NCI-H1694 (cell line): ENCODE measurements at regions not wholly inside any gene's neighbourhood (a gene's known extent, or its start where the extent isn't known, plus 50 kb on each side); places are given as distances from the start of the nearest gene placed in this dataset.
"Not testable (repeated sequence)": the region's sequence is repeated elsewhere in the genome, so short reads cannot be mapped to it uniquely, and the experiment has no call there.

Source experiments
- DNase-seq: peaks from one replicate; lab custom pipeline; 2025; lab: John Stamatoyannopoulos, UW

DNA sequence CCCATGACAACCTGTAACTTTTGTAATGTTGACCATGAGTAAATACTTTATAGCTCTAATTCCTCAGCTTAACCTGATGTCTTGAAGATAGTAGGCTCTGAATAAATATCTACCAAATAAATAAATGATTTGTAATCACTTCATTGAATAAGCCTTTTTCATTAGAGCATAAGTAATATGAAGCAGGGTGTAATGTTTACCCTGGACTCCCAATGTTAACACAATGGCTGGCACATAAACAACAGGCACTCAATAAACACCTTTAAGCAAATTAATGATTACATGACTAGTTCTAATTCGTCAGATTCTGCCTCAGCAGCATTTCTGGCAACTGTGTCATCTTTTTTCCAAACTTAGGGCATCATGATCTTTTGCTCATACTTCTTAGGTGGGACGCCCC, 396.3 kb downstream of the LIG4 start:
- no peak for DNase-seq

DNA sequence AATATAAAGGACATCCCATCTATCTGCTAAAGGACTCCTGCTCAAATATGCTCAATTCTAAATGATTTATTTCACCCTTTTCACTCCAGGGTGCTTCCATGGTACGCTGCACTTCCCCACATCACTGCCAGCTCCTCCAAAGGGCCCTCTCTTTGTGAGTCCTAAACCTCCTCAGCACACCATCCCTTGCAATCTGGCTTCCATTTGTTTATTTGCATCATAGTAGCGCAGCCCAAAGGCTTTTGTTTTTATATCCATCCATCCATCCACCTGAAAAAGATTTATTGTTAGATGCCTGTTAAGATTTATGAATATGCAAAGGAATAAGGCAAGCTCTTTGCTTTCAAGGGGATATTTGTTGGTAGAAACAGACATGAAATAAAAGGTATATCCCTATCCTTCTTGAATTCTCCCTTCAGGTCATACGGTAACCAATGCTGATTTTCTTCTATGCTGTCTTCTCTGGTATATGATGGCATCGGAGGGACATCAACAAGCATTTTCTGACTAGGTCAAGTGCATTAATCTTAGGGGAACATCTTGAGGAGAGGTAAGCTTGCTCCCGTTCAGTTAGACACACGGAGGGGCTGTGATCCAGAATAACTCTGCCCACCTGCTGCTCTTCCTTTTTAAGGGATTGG, 397.6 kb downstream of the LIG4 start:
- no peak for DNase-seq

DNA sequence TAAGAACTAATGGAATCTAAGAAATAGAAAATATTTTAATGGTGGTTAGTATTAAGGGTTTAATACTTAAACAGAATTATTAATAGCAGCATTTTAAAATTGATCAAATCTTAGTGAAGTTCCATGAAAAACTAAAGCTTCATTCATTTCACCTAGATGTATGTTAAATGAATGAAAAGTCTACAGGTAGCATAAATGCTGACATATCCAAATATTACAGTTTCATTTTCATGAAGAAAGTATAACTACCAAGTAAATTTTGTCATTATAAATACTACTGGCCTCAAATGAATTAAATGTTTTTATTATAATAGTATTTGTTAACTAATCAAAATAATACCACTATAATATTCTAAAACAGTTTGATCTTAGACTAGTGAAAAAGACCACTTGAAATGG, 403.3 kb downstream of the LIG4 start:
- DNase-seq, result no peak

GRCh38 chr13:107811233-107812013, 403.9 kb downstream of the LIG4 start:
- no peak for DNase-seq

DNA sequence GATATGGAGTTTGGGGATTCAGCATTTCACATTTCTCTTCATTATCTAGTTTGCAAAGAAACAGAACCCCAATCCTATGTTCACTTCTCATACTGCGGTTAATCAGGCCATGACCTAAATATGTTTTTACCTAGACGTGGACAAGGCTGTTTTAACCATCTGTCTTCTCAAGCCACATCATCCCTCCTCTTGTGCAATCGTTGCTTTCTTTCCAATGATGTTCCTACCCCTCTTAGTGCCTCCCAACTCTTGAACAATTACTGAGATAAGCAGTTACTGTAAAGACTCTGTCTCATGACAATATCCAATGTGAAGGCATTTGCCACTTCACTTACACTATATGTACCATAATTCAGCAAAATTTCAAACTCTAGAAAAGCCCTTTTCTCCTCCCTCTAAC, 406.2 kb downstream of the LIG4 start:
- no peak for DNase-seq

DNA sequence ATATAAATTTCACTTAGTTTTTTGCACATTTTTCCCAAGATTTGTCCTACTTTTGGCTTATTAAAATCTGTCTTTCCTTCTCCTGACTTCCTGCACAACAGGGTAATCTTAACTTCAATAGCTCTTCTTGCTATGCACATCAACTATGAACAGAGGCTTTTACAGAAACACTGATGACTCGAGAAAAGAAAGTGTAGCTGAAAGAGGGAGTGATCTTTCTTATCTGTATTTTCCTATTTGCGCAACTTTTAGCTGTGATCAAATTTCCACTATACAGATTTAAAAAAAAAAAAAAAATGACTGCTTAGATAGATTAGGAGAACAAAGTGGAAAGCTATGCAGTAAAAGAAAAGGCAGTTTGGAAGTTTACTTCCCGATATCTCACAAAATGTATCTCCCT, 406.9 kb downstream of the LIG4 start:
- DNase-seq, result no peak

GRCh38 chr13:107807306-107808073, 407.8 kb downstream of the LIG4 start:
- DNase-seq, result peak; percentile 14

GRCh38 chr13:107806726-107807125, 408.6 kb downstream of the LIG4 start:
- no peak for DNase-seq

DNA sequence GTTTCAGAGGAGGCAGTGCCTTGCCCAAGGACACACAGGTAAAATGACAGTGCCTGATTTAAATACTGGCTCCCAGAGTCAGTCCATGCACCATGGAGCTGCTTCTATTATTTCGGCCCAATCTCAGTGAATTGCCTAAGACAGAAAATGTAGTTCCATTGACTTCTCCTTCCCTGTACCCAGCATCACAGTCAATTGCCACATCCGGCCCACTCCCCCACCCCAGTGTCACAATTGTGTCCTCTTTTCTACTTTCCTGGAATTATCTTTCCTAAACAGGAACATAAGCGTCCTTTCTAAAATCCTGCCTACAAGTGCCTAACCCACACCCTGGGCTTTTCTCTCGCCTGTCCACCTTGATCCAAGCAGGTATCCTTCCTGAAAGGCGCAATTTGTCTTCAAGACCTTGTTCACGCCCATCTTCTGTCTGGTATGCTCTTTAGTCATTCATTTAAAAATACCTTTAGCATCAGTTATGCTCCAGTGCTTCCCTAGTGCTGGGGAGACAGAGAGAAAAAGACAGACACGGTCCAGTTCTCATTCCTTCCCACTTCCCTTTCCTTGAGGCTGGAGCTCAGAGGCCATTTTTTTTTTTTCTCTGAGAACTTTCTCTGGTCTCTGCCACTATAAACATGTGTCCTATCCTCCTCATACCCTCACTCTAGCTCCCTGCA, 411.4 kb downstream of the LIG4 start:
- no peak for DNase-seq

- DNase-seq, result no peak
Observed at GRCh38 chr13:107801621-107802020, 413.7 kb downstream of the LIG4 start.

DNA sequence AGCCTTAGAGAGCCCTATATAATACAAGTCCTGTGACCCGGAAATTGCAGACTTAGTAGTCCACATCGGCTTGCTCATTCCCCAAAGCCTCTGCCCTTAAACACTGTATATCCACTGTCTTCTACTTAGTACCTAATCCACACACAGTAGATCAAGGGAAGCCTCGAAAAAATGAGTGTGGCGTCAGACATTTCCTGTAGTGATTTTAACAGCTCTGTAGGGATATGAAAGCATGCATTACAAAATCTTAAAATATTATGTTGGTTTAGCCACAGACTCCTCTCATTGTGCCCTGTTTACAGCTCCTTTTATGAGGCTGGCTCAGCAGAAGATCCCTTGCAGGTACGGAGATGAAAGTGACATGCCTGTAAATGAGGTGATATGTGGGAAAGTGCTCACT, 416.3 kb downstream of the LIG4 start:
- no peak for DNase-seq

- no peak for DNase-seq
Observed at GRCh38 chr13:107790397-107790796, 424.9 kb downstream of the LIG4 start.

- no peak for DNase-seq
Observed at GRCh38 chr13:107788464-107789165, 426.7 kb downstream of the LIG4 start.

GRCh38 chr13:107782646-107783045, 432.7 kb downstream of the LIG4 start:
- not testable (repeated sequence) for DNase-seq

- no peak for DNase-seq
Observed at GRCh38 chr13:107778094-107778493, 437.2 kb downstream of the LIG4 start.

DNA sequence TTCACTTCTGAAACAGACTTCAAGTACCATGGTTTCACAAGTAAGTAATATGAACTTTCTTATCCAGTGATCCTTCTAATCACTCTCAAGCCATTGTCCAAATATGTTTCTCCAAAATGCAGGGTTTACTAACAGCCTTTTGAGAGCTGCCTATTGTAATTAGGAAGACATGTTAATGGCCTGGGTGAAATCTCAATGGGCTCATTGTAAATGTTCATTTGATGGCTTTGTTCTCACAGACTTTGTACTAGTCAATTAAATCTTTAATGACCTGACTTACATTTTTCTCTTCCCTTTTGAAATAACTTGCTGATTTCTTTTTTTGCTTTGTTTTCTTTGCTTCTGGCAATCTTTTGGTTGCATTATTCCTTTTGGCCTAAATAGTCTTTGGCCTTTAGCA, 444.8 kb downstream of the LIG4 start:
- no peak for DNase-seq

DNA sequence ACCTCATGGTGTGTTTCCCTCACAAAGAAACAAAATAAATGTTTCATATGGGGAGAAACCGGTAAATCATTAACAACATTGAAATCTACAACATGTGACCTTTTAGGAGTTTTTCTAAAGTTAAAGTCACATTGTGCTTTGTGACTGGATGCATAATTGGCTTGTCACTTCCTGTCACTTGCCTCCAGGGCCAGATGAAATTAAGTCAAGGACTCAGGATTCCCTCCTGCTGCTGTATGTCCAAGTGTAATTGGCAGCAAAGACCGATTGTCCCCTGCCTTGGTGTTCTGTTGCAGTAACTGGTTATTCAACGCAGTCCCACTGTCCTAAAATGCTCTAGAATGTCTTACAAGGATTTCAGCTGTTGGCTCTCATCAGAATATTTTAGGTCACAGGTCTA, 448.2 kb downstream of the LIG4 start:
- DNase-seq, result no peak

DNA sequence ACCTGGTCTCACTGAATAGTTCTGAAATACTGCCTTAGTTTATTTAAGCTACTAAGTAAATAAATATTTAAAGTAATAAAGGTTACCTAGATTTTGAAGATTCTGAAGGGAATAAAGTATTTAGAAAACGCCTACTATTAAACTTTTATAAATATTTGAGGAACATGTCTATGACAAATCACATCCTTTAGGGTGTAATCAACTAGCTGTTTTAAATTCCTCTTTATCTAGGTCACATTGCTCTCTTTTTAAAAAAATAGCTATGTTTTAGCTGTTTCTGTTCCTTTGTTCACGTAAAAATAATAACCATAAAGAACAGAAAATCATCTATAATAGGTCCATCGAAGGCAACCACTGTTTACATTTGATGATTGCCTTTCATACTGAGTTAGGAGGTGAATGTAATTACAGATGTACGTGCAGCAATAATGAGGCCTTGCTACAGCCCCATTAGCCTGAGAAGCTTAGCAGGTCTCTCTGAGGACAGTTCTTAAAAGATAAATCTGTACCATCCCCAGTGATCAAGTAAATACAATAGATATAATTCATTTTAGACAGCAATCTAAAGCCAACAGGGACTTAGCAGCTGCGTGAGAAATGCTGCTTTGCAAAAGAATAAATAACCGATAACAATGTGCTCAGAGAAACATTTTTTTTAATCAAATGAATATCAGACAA, 449.5 kb downstream of the LIG4 start:
- DNase-seq, result no peak

DNA sequence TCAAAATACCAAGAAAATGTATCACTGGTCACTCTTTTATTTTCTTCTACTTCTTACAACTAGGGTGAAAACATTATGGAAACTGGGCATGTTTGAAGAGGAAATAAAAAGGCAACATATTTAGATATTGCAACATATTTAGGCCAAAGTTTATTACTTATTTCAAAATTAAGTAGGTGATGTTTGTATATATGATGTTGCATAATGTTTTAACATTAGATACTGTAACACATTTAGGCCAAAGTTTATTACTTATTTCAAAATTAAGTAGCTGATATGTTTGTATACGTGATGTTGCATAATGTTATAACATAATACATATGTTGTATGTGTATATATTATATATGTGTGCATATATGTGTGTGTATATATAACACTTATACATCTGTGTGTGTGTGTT, 451.3 kb downstream of the LIG4 start:
- DNase-seq, result no peak

GRCh38 chr13:107753748-107754147, 461.6 kb downstream of the LIG4 start:
- DNase-seq, result no peak

DNA sequence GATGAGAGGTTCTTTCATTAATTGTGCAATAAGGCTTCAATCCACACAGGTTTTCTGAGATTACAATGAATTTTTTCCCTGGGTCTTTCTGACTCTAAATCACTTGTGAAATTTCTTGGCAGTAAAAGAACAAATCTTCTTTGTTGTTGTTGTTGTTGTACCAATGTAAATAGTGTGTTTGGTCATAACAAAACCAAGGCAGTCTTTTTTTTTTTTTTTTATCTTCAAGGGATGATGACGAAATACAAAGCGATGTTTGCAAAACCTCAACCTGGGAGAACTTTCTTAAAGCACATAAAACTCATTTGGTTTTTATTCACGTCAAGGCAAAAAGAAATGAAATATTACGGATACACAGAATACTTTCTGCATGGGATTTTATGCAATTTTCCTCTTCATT, 462.0 kb downstream of the LIG4 start:
- no peak for DNase-seq
